PC-3 (cell line): ENCODE measurements at regions not wholly inside any gene's neighbourhood (a gene's known extent, or its start where the extent isn't known, plus 50 kb on each side); places are given as distances from the start of the nearest gene placed in this dataset.

Source experiments
- ATAC-seq: fragments of 200-7000 bp; cut with Tn5 transposase; 2 replicates; pipeline ENCODE4 v1.9.1; 2020; ENCODE audit warnings: mild to moderate bottlenecking, moderate library complexity
- BruUV-seq: library from RNA; stranded (reverse); fragments of 400-500 nt; replicated peaks from 2 replicates; lab custom pipeline; 2021; lab: Mats Ljungman, UMichigan
- CTCF ChIA-PET: fragments of 300-600 bp; sonication (Branson Sonifier 250); formaldehyde crosslinking; loops from one replicate; lab custom pipeline; 2022; ENCODE audit warnings: antibody characterized with exemption; lab: Charles Lee
- POLR2A ChIA-PET: fragments of 300-600 bp; sonication (Branson Sonifier 250); formaldehyde crosslinking; loops from one replicate; lab custom pipeline; 2022; ENCODE audit warnings: antibody characterized with exemption; ENCODE audit not compliant: unreplicated experiment; lab: Charles Lee
- DNase-seq: peaks from one replicate; pipeline ENCODE4 v3.0.0-alpha.2; 2015
- H2AFZ ChIP-seq: fragments of 300-600 bp; sonication (generic); 2 replicates; pipeline ENCODE4 v1.6.0; 2016; ENCODE audit warnings: antibody characterized with exemption, low read length
- H3F3A ChIP-seq: fragments of 300-600 bp; sonication (generic); one replicate; pipeline ENCODE4 v1.6.0; 2017; ENCODE audit warnings: antibody characterized with exemption, low read length, control low read depth, mild to moderate bottlenecking; ENCODE audit not compliant: unreplicated experiment
- H3K27ac ChIP-seq: fragments of 300-600 bp; sonication (generic); 2 replicates; pipeline ENCODE4 v1.5.1; 2016; ENCODE audit warnings: mild to moderate bottlenecking, low read length
- H3K27me3 ChIP-seq: fragments of 300-600 bp; sonication (generic); 2 replicates; pipeline ENCODE4 v1.6.1; 2016; ENCODE audit warnings: low read length, mixed read lengths
- H3K36me3 ChIP-seq: fragments of 300-600 bp; sonication (generic); 2 replicates; pipeline ENCODE4 v1.6.1; 2016; ENCODE audit warnings: low read depth, mixed run types, low read length, mixed read lengths
- H3K4me1 ChIP-seq: fragments of 300-600 bp; sonication (generic); 2 replicates; pipeline ENCODE4 v1.5.1; 2016; ENCODE audit warnings: low read length; ENCODE audit not compliant: insufficient read depth
- H3K4me2 ChIP-seq: fragments of 300-600 bp; sonication (generic); 2 replicates; pipeline ENCODE4 v1.6.0; 2016; ENCODE audit warnings: low read length
- H3K4me3 ChIP-seq: fragments of 300-600 bp; sonication (generic); 2 replicates; pipeline ENCODE4 v1.5.1; 2016; ENCODE audit warnings: mild to moderate bottlenecking, low read length, mixed read lengths
- H3K79me2 ChIP-seq: fragments of 300-600 bp; sonication (generic); 2 replicates; pipeline ENCODE4 v1.6.1; 2017; ENCODE audit warnings: low read length, mixed read lengths
- H3K9ac ChIP-seq: fragments of 300-600 bp; sonication (generic); 2 replicates; pipeline ENCODE4 v1.6.0; 2016; ENCODE audit warnings: mild to moderate bottlenecking, low read length
- H3K9me2 ChIP-seq: fragments of 300-600 bp; sonication (generic); replicated peaks from 2 replicates; pipeline ENCODE4 v1.6.1; 2016; ENCODE audit warnings: mixed run types, low read length, mixed read lengths
- H3K9me3 ChIP-seq: fragments of 300-600 bp; sonication (generic); 2 replicates; pipeline ENCODE4 v1.6.1; 2016; ENCODE audit warnings: low read length, mixed read lengths
- H4K20me1 ChIP-seq: fragments of 300-600 bp; sonication (generic); 2 replicates; pipeline ENCODE4 v1.6.1; 2016; ENCODE audit warnings: low read length, mixed read lengths
- CTCF ChIP-seq: fragments of 300-600 bp; sonication (generic); conservative IDR thresholded peaks from 2 replicates; pipeline ENCODE4 v1.5.1; 2017; ENCODE audit warnings: antibody characterized with exemption, low read depth, mild to moderate bottlenecking, low read length
- EZH2 ChIP-seq: fragments of 300-600 bp; sonication (generic); IDR thresholded peaks from one replicate; pipeline ENCODE4 v1.6.1; 2017; ENCODE audit warnings: antibody characterized with exemption, mild to moderate bottlenecking, low read length; ENCODE audit not compliant: unreplicated experiment
- EZH2phosphoT487 ChIP-seq: fragments of 300-600 bp; sonication (generic); IDR thresholded peaks from 2 replicates; pipeline ENCODE4 v1.6.1; 2018; ENCODE audit warnings: mild to moderate bottlenecking, antibody characterized with exemption, low read length, borderline replicate concordance
- intact Hi-C: fragments of 100-400 bp; cut with micrococcal nuclease; formaldehyde crosslinking; loops from 2 replicates; pipeline ENCODE4 v1.9.0; 2023

- H3K4me3 ChIP-seq, result no peak overlapping the region
- H3F3A ChIP-seq, result no peaks in the 10 kb centered on the region
- no peak overlapping the region for H2AFZ ChIP-seq
- H3K9ac ChIP-seq, result no peak overlapping the region
- BruUV-seq, result no TSS peak
- no peaks in the 10 kb centered on the region for H4K20me1 ChIP-seq
- no peaks in the 10 kb centered on the region for H3K27me3 ChIP-seq
- H3K4me1 ChIP-seq, result no peaks in the 10 kb centered on the region
- no peaks in the 10 kb centered on the region for H3K79me2 ChIP-seq
- CTCF ChIA-PET, result no interaction called here
- no peaks in the 10 kb centered on the region for H3K9me3 ChIP-seq
- intact Hi-C loops, result no loop called here
- no peaks in the 10 kb centered on the region for H3K36me3 ChIP-seq
- H3K27ac ChIP-seq, result no peak overlapping the region
- ATAC-seq, result no peak
- POLR2A ChIA-PET, result no interaction called here
- no peak for TF ChIP-seq EZH2
- no peak for TF ChIP-seq CTCF
- no peak for TF ChIP-seq EZH2phosphoT487
- no peak for DNase-seq
- H3K4me2 ChIP-seq, result no peak overlapping the region
- no peaks in the 10 kb centered on the region for H3K9me2 ChIP-seq
Observed at GRCh38 chr2:16123856-16124780, 183.8 kb downstream of the MYCN start.

- POLR2A ChIA-PET, result no interaction called here
- DNase-seq, result no peak
Observed at GRCh38 chr2:16123421-16123820, 183.1 kb downstream of the MYCN start.

More at GRCh38 chr2:16123421-16123820, 183.1 kb downstream of the MYCN start:
- no peaks in the 10 kb centered on the region for H3K9me3 ChIP-seq
- H3K4me2 ChIP-seq, result no peak overlapping the region
- H3F3A ChIP-seq, result no peaks in the 10 kb centered on the region
- TF ChIP-seq EZH2phosphoT487 (no peak), EZH2 (no peak), CTCF (no peak)
- H3K4me1 ChIP-seq, result no peaks in the 10 kb centered on the region
- H3K9me2 ChIP-seq, result no peaks in the 10 kb centered on the region
- CTCF ChIA-PET, result no interaction called here
- no peaks in the 10 kb centered on the region for H4K20me1 ChIP-seq
- no peak overlapping the region for H3K27ac ChIP-seq
- H3K79me2 ChIP-seq, result no peaks in the 10 kb centered on the region
- no peaks in the 10 kb centered on the region for H3K36me3 ChIP-seq
- intact Hi-C loops, result no loop called here
- no peak overlapping the region for H3K4me3 ChIP-seq
- H2AFZ ChIP-seq, result no peak overlapping the region
- H3K9ac ChIP-seq, result no peak overlapping the region
- BruUV-seq, result no TSS peak
- ATAC-seq, result no peak
- H3K27me3 ChIP-seq, result no peaks in the 10 kb centered on the region
